ENCODE measurements at regions not wholly inside any gene's neighbourhood (a gene's known extent, or its start where the extent isn't known, plus 50 kb on each side); places are given as distances from the start of the nearest gene placed in this dataset.

- H3K27me3 Mint-ChIP-seq, result peaks cover 11% of the 10 kb centered on the region
- DNase-seq, result no peak
- H3K9me3 Mint-ChIP-seq, result peaks cover 14% of the 10 kb centered on the region
- H3K4me1 Mint-ChIP-seq (ENCODE audit: low read depth), result no peaks in the 10 kb centered on the region
- no peak overlapping the region for H3K27ac Mint-ChIP-seq
- H3K36me3 Mint-ChIP-seq (ENCODE audit: low read depth), result no peaks in the 10 kb centered on the region
- no peak overlapping the region for H3K4me3 Mint-ChIP-seq
These were observed 122.7 kb upstream of the ALDH1B1 start for GRCh38 chr9:38269775-38270174.

GRCh38 chr9:38263532-38263931, 129.0 kb upstream of the ALDH1B1 start:
- Mint-ChIP-seq H3K9me3 (peaks cover 28% of the 10 kb centered on the region), H3K4me3 (no peak overlapping the region), H3K27ac (no peak overlapping the region), H3K4me1 (ENCODE audit: low read depth) (no peaks in the 10 kb centered on the region), H3K27me3 (peaks cover 20% of the 10 kb centered on the region), H3K36me3 (ENCODE audit: low read depth) (no peaks in the 10 kb centered on the region)
- DNase-seq, result no peak

GRCh38 chr9:38259519-38260218, 132.8 kb upstream of the ALDH1B1 start:
- no peaks in the 10 kb centered on the region for H3K4me1 Mint-ChIP-seq (ENCODE audit: low read depth)
- H3K27me3 Mint-ChIP-seq, result peaks cover 9% of the 10 kb centered on the region
- H3K27ac Mint-ChIP-seq, result no peak overlapping the region
- no peak overlapping the region for H3K4me3 Mint-ChIP-seq
- H3K9me3 Mint-ChIP-seq, result peaks cover 14% of the 10 kb centered on the region
- H3K36me3 Mint-ChIP-seq (ENCODE audit: low read depth), result no peaks in the 10 kb centered on the region
- DNase-seq, result no peak

- H3K4me1 Mint-ChIP-seq (ENCODE audit: low read depth), result no peaks in the 10 kb centered on the region
- no peaks in the 10 kb centered on the region for H3K36me3 Mint-ChIP-seq (ENCODE audit: low read depth)
- H3K4me3 Mint-ChIP-seq, result no peak overlapping the region
- H3K27ac Mint-ChIP-seq, result no peak overlapping the region
- H3K27me3 Mint-ChIP-seq, result peaks cover 9% of the 10 kb centered on the region
- no peak for DNase-seq
- H3K9me3 Mint-ChIP-seq, result peaks cover 8% of the 10 kb centered on the region
These were observed 133.4 kb upstream of the ALDH1B1 start for GRCh38 chr9:38259056-38259455.

GRCh38 chr9:38257626-38258215, 134.8 kb upstream of the ALDH1B1 start:
- Mint-ChIP-seq H3K9me3 (no peaks in the 10 kb centered on the region), H3K4me1 (ENCODE audit: low read depth) (no peaks in the 10 kb centered on the region), H3K36me3 (ENCODE audit: low read depth) (no peaks in the 10 kb centered on the region), H3K4me3 (no peak overlapping the region), H3K27ac (no peak overlapping the region), H3K27me3 (peaks cover 5% of the 10 kb centered on the region)
- DNase-seq, result no peak

GRCh38 chr9:38256461-38256860, 136.0 kb upstream of the ALDH1B1 start:
- H3K9me3 Mint-ChIP-seq, result no peaks in the 10 kb centered on the region
- H3K4me1 Mint-ChIP-seq (ENCODE audit: low read depth), result no peaks in the 10 kb centered on the region
- peaks cover 5% of the 10 kb centered on the region for H3K27me3 Mint-ChIP-seq
- H3K4me3 Mint-ChIP-seq, result no peak overlapping the region
- DNase-seq, result no peak
- no peaks in the 10 kb centered on the region for H3K36me3 Mint-ChIP-seq (ENCODE audit: low read depth)
- no peak overlapping the region for H3K27ac Mint-ChIP-seq

- Mint-ChIP-seq H3K36me3 (ENCODE audit: low read depth) (no peaks in the 10 kb centered on the region), H3K4me3 (no peak overlapping the region), H3K27me3 (peaks cover 5% of the 10 kb centered on the region), H3K4me1 (ENCODE audit: low read depth) (no peaks in the 10 kb centered on the region), H3K9me3 (no peaks in the 10 kb centered on the region), H3K27ac (no peak overlapping the region)
- no peak for DNase-seq
These were observed 136.9 kb upstream of the ALDH1B1 start for GRCh38 chr9:38255599-38255998.

- H3K9me3 Mint-ChIP-seq, result no peaks in the 10 kb centered on the region
- no peak for DNase-seq
- H3K4me3 Mint-ChIP-seq, result no peak overlapping the region
- no peaks in the 10 kb centered on the region for H3K4me1 Mint-ChIP-seq (ENCODE audit: low read depth)
- H3K36me3 Mint-ChIP-seq (ENCODE audit: low read depth), result no peaks in the 10 kb centered on the region
- H3K27ac Mint-ChIP-seq, result no peak overlapping the region
- peaks cover 1% of the 10 kb centered on the region for H3K27me3 Mint-ChIP-seq
These were observed 137.7 kb upstream of the ALDH1B1 start for GRCh38 chr9:38254756-38255155.

GRCh38 chr9:38254151-38254550, 138.4 kb upstream of the ALDH1B1 start:
- H3K36me3 Mint-ChIP-seq (ENCODE audit: low read depth), result no peaks in the 10 kb centered on the region
- no peak for DNase-seq
- H3K27me3 Mint-ChIP-seq, result no peaks in the 10 kb centered on the region
- no peaks in the 10 kb centered on the region for H3K4me1 Mint-ChIP-seq (ENCODE audit: low read depth)
- H3K4me3 Mint-ChIP-seq, result no peak overlapping the region
- no peak overlapping the region for H3K27ac Mint-ChIP-seq
- H3K9me3 Mint-ChIP-seq, result no peaks in the 10 kb centered on the region

- no peak for DNase-seq
- Mint-ChIP-seq H3K4me1 (ENCODE audit: low read depth) (no peaks in the 10 kb centered on the region), H3K27me3 (no peaks in the 10 kb centered on the region), H3K36me3 (ENCODE audit: low read depth) (no peaks in the 10 kb centered on the region), H3K27ac (no peak overlapping the region), H3K9me3 (no peaks in the 10 kb centered on the region), H3K4me3 (no peak overlapping the region)
These were observed 139.3 kb upstream of the ALDH1B1 start for GRCh38 chr9:38253200-38253599.

GRCh38 chr9:38251036-38251860, 141.3 kb upstream of the ALDH1B1 start:
- no peak overlapping the region for H3K27ac Mint-ChIP-seq
- no peaks in the 10 kb centered on the region for H3K4me1 Mint-ChIP-seq (ENCODE audit: low read depth)
- no peaks in the 10 kb centered on the region for H3K36me3 Mint-ChIP-seq (ENCODE audit: low read depth)
- no peak for DNase-seq
- H3K4me3 Mint-ChIP-seq, result no peak overlapping the region
- no peaks in the 10 kb centered on the region for H3K9me3 Mint-ChIP-seq
- no peaks in the 10 kb centered on the region for H3K27me3 Mint-ChIP-seq

- H3K36me3 Mint-ChIP-seq (ENCODE audit: low read depth), result no peaks in the 10 kb centered on the region
- DNase-seq, result no peak
- H3K4me1 Mint-ChIP-seq (ENCODE audit: low read depth), result no peaks in the 10 kb centered on the region
- H3K27ac Mint-ChIP-seq, result no peak overlapping the region
- no peaks in the 10 kb centered on the region for H3K27me3 Mint-ChIP-seq
- H3K9me3 Mint-ChIP-seq, result no peaks in the 10 kb centered on the region
- H3K4me3 Mint-ChIP-seq, result no peak overlapping the region
These were observed 142.0 kb upstream of the ALDH1B1 start for GRCh38 chr9:38250279-38251035.

GRCh38 chr9:38249587-38250210, 142.8 kb upstream of the ALDH1B1 start:
- H3K27me3 Mint-ChIP-seq, result no peaks in the 10 kb centered on the region
- no peaks in the 10 kb centered on the region for H3K9me3 Mint-ChIP-seq
- H3K27ac Mint-ChIP-seq, result no peak overlapping the region
- DNase-seq, result no peak
- H3K36me3 Mint-ChIP-seq (ENCODE audit: low read depth), result no peaks in the 10 kb centered on the region
- H3K4me3 Mint-ChIP-seq, result no peak overlapping the region
- no peaks in the 10 kb centered on the region for H3K4me1 Mint-ChIP-seq (ENCODE audit: low read depth)

- no peak for DNase-seq
- Mint-ChIP-seq H3K27me3 (no peaks in the 10 kb centered on the region), H3K4me3 (no peak overlapping the region), H3K9me3 (no peaks in the 10 kb centered on the region), H3K4me1 (ENCODE audit: low read depth) (no peaks in the 10 kb centered on the region), H3K27ac (no peak overlapping the region), H3K36me3 (ENCODE audit: low read depth) (no peaks in the 10 kb centered on the region)
These were observed 143.5 kb upstream of the ALDH1B1 start for GRCh38 chr9:38249049-38249448.
